ENCODE measurements at regions not wholly inside any gene's neighbourhood (a gene's known extent, or its start where the extent isn't known, plus 50 kb on each side); places are given as distances from the start of the nearest gene placed in this dataset.

GRCh38 chr4:24164797-24165196, 274.9 kb upstream of the PPARGC1A start:
- no peak overlapping the region for H3K4me3 Mint-ChIP-seq
- DNase-seq (no peak), ATAC-seq (replicated peaks in 1 of 2) (no peak)
- H3K36me3 Mint-ChIP-seq (ENCODE audit: insufficient read depth in 2 of 2), result no peaks in the 10 kb centered on the region
- H3K27me3 Mint-ChIP-seq (ENCODE audit: low read depth), result no peaks in the 10 kb centered on the region
- peaks cover 0 to 3% of the 10 kb centered on the region in 2 donors for H3K9me3 Mint-ChIP-seq
- H3K27ac Mint-ChIP-seq, result no peak overlapping the region
- H3K4me1 Mint-ChIP-seq (ENCODE audit: low read depth), result no peaks in the 10 kb centered on the region

GRCh38 chr4:24164054-24164693, 274.3 kb upstream of the PPARGC1A start:
- no peaks in the 10 kb centered on the region for H3K27me3 Mint-ChIP-seq (ENCODE audit: low read depth)
- H3K4me1 Mint-ChIP-seq (ENCODE audit: low read depth), result no peaks in the 10 kb centered on the region
- no peak overlapping the region for H3K4me3 Mint-ChIP-seq
- DNase-seq, result no peak
- H3K36me3 Mint-ChIP-seq (ENCODE audit: insufficient read depth in 2 of 2), result no peaks in the 10 kb centered on the region
- no peak for ATAC-seq (replicated peaks in 1 of 2)
- H3K27ac Mint-ChIP-seq, result no peak overlapping the region
- H3K9me3 Mint-ChIP-seq, result peaks cover 0 to 3% of the 10 kb centered on the region in 2 donors

GRCh38 chr4:24163314-24163713, 273.5 kb upstream of the PPARGC1A start:
- DNase-seq, result no peak
- peaks cover 0 to 3% of the 10 kb centered on the region in 2 donors for H3K9me3 Mint-ChIP-seq
- no peaks in the 10 kb centered on the region for H3K36me3 Mint-ChIP-seq (ENCODE audit: insufficient read depth in 2 of 2)
- no peaks in the 10 kb centered on the region for H3K4me1 Mint-ChIP-seq (ENCODE audit: low read depth)
- H3K4me3 Mint-ChIP-seq, result no peak overlapping the region
- H3K27ac Mint-ChIP-seq, result no peak overlapping the region
- no peak for ATAC-seq (replicated peaks in 1 of 2)
- no peaks in the 10 kb centered on the region for H3K27me3 Mint-ChIP-seq (ENCODE audit: low read depth)

GRCh38 chr4:24160358-24160757, 270.5 kb upstream of the PPARGC1A start:
- Mint-ChIP-seq H3K27ac (no peak overlapping the region), H3K4me1 (ENCODE audit: low read depth) (no peaks in the 10 kb centered on the region), H3K36me3 (ENCODE audit: insufficient read depth in 2 of 2) (no peaks in the 10 kb centered on the region), H3K4me3 (no peak overlapping the region), H3K27me3 (ENCODE audit: low read depth) (no peaks in the 10 kb centered on the region), H3K9me3 (peaks cover 0 to 7% of the 10 kb centered on the region in 2 donors)
- ATAC-seq (replicated peaks in 1 of 2) (no peak), DNase-seq (no peak)

GRCh38 chr4:24158031-24158430, 268.2 kb upstream of the PPARGC1A start:
- Mint-ChIP-seq H3K4me3 (no peak overlapping the region), H3K27me3 (ENCODE audit: low read depth) (no peaks in the 10 kb centered on the region), H3K27ac (no peak overlapping the region), H3K36me3 (ENCODE audit: insufficient read depth in 2 of 2) (no peaks in the 10 kb centered on the region), H3K9me3 (peaks cover 2 to 7% of the 10 kb centered on the region in 2 donors), H3K4me1 (ENCODE audit: low read depth) (no peaks in the 10 kb centered on the region)
- ATAC-seq (replicated peaks in 1 of 2), result no peak
- DNase-seq, result no peak

- Mint-ChIP-seq H3K9me3 (peaks cover 0 to 2% of the 10 kb centered on the region in 2 donors), H3K27me3 (ENCODE audit: low read depth) (no peaks in the 10 kb centered on the region), H3K36me3 (ENCODE audit: insufficient read depth in 2 of 2) (no peaks in the 10 kb centered on the region), H3K27ac (no peak overlapping the region), H3K4me1 (ENCODE audit: low read depth) (no peaks in the 10 kb centered on the region), H3K4me3 (no peak overlapping the region)
- ATAC-seq (replicated peaks in 1 of 2) (no peak), DNase-seq (no peak)
These were observed 260.2 kb upstream of the PPARGC1A start for GRCh38 chr4:24150034-24150433.

GRCh38 chr4:24146127-24146526, 256.3 kb upstream of the PPARGC1A start:
- Mint-ChIP-seq H3K36me3 (ENCODE audit: insufficient read depth in 2 of 2) (no peaks in the 10 kb centered on the region), H3K27ac (no peak overlapping the region), H3K27me3 (ENCODE audit: low read depth) (no peaks in the 10 kb centered on the region), H3K9me3 (no peaks in the 10 kb centered on the region), H3K4me1 (ENCODE audit: low read depth) (no peaks in the 10 kb centered on the region), H3K4me3 (no peak overlapping the region)
- DNase-seq (no peak), ATAC-seq (replicated peaks in 1 of 2) (no peak)

- H3K4me1 Mint-ChIP-seq (ENCODE audit: low read depth), result no peaks in the 10 kb centered on the region
- no peak overlapping the region for H3K27ac Mint-ChIP-seq
- H3K4me3 Mint-ChIP-seq, result no peak overlapping the region
- no peak for DNase-seq
- no peaks in the 10 kb centered on the region for H3K36me3 Mint-ChIP-seq (ENCODE audit: insufficient read depth in 2 of 2)
- no peaks in the 10 kb centered on the region for H3K27me3 Mint-ChIP-seq (ENCODE audit: low read depth)
- H3K9me3 Mint-ChIP-seq, result no peaks in the 10 kb centered on the region
- no peak for ATAC-seq (replicated peaks in 1 of 2)
These were observed 255.7 kb upstream of the PPARGC1A start for GRCh38 chr4:24145591-24145990.

GRCh38 chr4:24144381-24144780, 254.5 kb upstream of the PPARGC1A start:
- no peaks in the 10 kb centered on the region for H3K9me3 Mint-ChIP-seq
- no peaks in the 10 kb centered on the region for H3K27me3 Mint-ChIP-seq (ENCODE audit: low read depth)
- ATAC-seq (replicated peaks in 1 of 2), result no peak
- H3K27ac Mint-ChIP-seq, result no peak overlapping the region
- DNase-seq, result no peak
- no peak overlapping the region for H3K4me3 Mint-ChIP-seq
- no peaks in the 10 kb centered on the region for H3K4me1 Mint-ChIP-seq (ENCODE audit: low read depth)
- H3K36me3 Mint-ChIP-seq (ENCODE audit: insufficient read depth in 2 of 2), result no peaks in the 10 kb centered on the region

GRCh38 chr4:24143741-24144140, 253.9 kb upstream of the PPARGC1A start:
- no peaks in the 10 kb centered on the region for H3K9me3 Mint-ChIP-seq
- ATAC-seq (replicated peaks in 1 of 2) (no peak), DNase-seq (no peak)
- no peak overlapping the region for H3K27ac Mint-ChIP-seq
- H3K4me3 Mint-ChIP-seq, result no peak overlapping the region
- H3K4me1 Mint-ChIP-seq (ENCODE audit: low read depth), result no peaks in the 10 kb centered on the region
- no peaks in the 10 kb centered on the region for H3K27me3 Mint-ChIP-seq (ENCODE audit: low read depth)
- no peaks in the 10 kb centered on the region for H3K36me3 Mint-ChIP-seq (ENCODE audit: insufficient read depth in 2 of 2)

- ATAC-seq (replicated peaks in 1 of 2) (no peak), DNase-seq (no peak)
- no peak overlapping the region for H3K27ac Mint-ChIP-seq
- no peak overlapping the region for H3K4me3 Mint-ChIP-seq
- H3K36me3 Mint-ChIP-seq (ENCODE audit: insufficient read depth in 2 of 2), result no peaks in the 10 kb centered on the region
- no peaks in the 10 kb centered on the region for H3K27me3 Mint-ChIP-seq (ENCODE audit: low read depth)
- no peaks in the 10 kb centered on the region for H3K9me3 Mint-ChIP-seq
- no peaks in the 10 kb centered on the region for H3K4me1 Mint-ChIP-seq (ENCODE audit: low read depth)
These were observed 252.0 kb upstream of the PPARGC1A start for GRCh38 chr4:24141836-24142235.

- Mint-ChIP-seq H3K27me3 (ENCODE audit: low read depth) (no peaks in the 10 kb centered on the region), H3K4me3 (no peak overlapping the region), H3K9me3 (no peaks in the 10 kb centered on the region), H3K27ac (no peak overlapping the region), H3K36me3 (ENCODE audit: insufficient read depth in 2 of 2) (peaks cover 0 to 2% of the 10 kb centered on the region in 2 donors), H3K4me1 (ENCODE audit: low read depth) (no peaks in the 10 kb centered on the region)
- DNase-seq (no peak), ATAC-seq (replicated peaks in 1 of 2) (no peak)
These were observed 251.0 kb upstream of the PPARGC1A start for GRCh38 chr4:24140892-24141291.

- H3K4me3 Mint-ChIP-seq, result no peak overlapping the region
- DNase-seq, result no peak
- peaks cover 0 to 2% of the 10 kb centered on the region in 2 donors for H3K36me3 Mint-ChIP-seq (ENCODE audit: insufficient read depth in 2 of 2)
- H3K4me1 Mint-ChIP-seq (ENCODE audit: low read depth), result no peaks in the 10 kb centered on the region
- no peaks in the 10 kb centered on the region for H3K9me3 Mint-ChIP-seq
- H3K27ac Mint-ChIP-seq, result no peak overlapping the region
- no peaks in the 10 kb centered on the region for H3K27me3 Mint-ChIP-seq (ENCODE audit: low read depth)
- no peak for ATAC-seq (replicated peaks in 1 of 2)
These were observed 248.1 kb upstream of the PPARGC1A start for GRCh38 chr4:24137671-24138601.
